HG02870 (cell line): ENCODE measurements at regions not wholly inside any gene's neighbourhood (a gene's known extent, or its start where the extent isn't known, plus 50 kb on each side); places are given as distances from the start of the nearest gene placed in this dataset.
A peak's percentile ranks its signal among the peaks of the same experiment; 100 is the strongest.
"Not testable (repeated sequence)": the region's sequence is repeated elsewhere in the genome, so short reads cannot be mapped to it uniquely, and the experiment has no call there.

ENCODE experiments used
- ATAC-seq: cut with Tn5 transposase; IDR thresholded peaks from one replicate; pipeline ENCODE4 v1.9.1; 2021; ENCODE audit warnings: mild to moderate bottlenecking, moderate library complexity; ENCODE audit not compliant: unreplicated experiment

- ATAC-seq = no peak
These were observed 96.0 kb downstream of the RASGEF1B start for GRCh38 chr4:81375745-81376144.

GRCh38 chr4:81369886-81370285 lies 101.8 kb downstream of the RASGEF1B start:
- no peak for ATAC-seq

- no peak for ATAC-seq
These were observed 104.9 kb downstream of the RASGEF1B start for GRCh38 chr4:81366779-81367178.

- no peak for ATAC-seq
These were observed 111.0 kb downstream of the RASGEF1B start for GRCh38 chr4:81360737-81361136.

GRCh38 chr4:81359207-81359606 lies 112.5 kb downstream of the RASGEF1B start:
- ATAC-seq = no peak

- no peak for ATAC-seq
These were observed 113.6 kb downstream of the RASGEF1B start for GRCh38 chr4:81358154-81358553.

- ATAC-seq = no peak
These were observed 115.1 kb downstream of the RASGEF1B start for GRCh38 chr4:81356621-81357020.

- no peak for ATAC-seq
These were observed 116.6 kb downstream of the RASGEF1B start for GRCh38 chr4:81355136-81355535.

- no peak for ATAC-seq
These were observed 117.8 kb downstream of the RASGEF1B start for GRCh38 chr4:81353861-81354260.

GRCh38 chr4:81352446-81352835 lies 119.3 kb downstream of the RASGEF1B start:
- ATAC-seq = no peak

GRCh38 chr4:81351654-81352445 lies 119.9 kb downstream of the RASGEF1B start:
- peak; percentile 93 for ATAC-seq

- ATAC-seq = no peak
These were observed 121.7 kb downstream of the RASGEF1B start for GRCh38 chr4:81350040-81350439.

- ATAC-seq = no peak
These were observed 123.0 kb downstream of the RASGEF1B start for GRCh38 chr4:81348778-81349094.

GRCh38 chr4:81348086-81348777 lies 123.5 kb downstream of the RASGEF1B start:
- no peak for ATAC-seq

- no peak for ATAC-seq
These were observed 125.0 kb downstream of the RASGEF1B start for GRCh38 chr4:81346719-81347118.

- ATAC-seq = no peak
These were observed 128.2 kb downstream of the RASGEF1B start for GRCh38 chr4:81343536-81343935.

- ATAC-seq = no peak
These were observed 128.0 kb upstream of the PRKG2 start for GRCh38 chr4:81343046-81343445.

GRCh38 chr4:81337211-81337610 lies 122.2 kb upstream of the PRKG2 start:
- ATAC-seq = no peak

GRCh38 chr4:81335122-81335912 lies 120.3 kb upstream of the PRKG2 start:
- ATAC-seq = no peak

- no peak for ATAC-seq
These were observed 115.0 kb upstream of the PRKG2 start for GRCh38 chr4:81330018-81330417.

GRCh38 chr4:81326581-81326980 lies 111.6 kb upstream of the PRKG2 start:
- ATAC-seq = no peak

- not testable (repeated sequence) for ATAC-seq
These were observed 109.6 kb upstream of the PRKG2 start for GRCh38 chr4:81324594-81324993.
